SHP77 (cell line): ENCODE measurements at regions not wholly inside any gene's neighbourhood (a gene's known extent, or its start where the extent isn't known, plus 50 kb on each side); places are given as distances from the start of the nearest gene placed in this dataset.
"Not testable (repeated sequence)": the region's sequence is repeated elsewhere in the genome, so short reads cannot be mapped to it uniquely, and the experiment has no call there.

ENCODE experiments used
- DNase-seq, 2 experiments: peaks; one replicate each; lab custom pipeline; 2025; lab: John Stamatoyannopoulos, UW

DNA sequence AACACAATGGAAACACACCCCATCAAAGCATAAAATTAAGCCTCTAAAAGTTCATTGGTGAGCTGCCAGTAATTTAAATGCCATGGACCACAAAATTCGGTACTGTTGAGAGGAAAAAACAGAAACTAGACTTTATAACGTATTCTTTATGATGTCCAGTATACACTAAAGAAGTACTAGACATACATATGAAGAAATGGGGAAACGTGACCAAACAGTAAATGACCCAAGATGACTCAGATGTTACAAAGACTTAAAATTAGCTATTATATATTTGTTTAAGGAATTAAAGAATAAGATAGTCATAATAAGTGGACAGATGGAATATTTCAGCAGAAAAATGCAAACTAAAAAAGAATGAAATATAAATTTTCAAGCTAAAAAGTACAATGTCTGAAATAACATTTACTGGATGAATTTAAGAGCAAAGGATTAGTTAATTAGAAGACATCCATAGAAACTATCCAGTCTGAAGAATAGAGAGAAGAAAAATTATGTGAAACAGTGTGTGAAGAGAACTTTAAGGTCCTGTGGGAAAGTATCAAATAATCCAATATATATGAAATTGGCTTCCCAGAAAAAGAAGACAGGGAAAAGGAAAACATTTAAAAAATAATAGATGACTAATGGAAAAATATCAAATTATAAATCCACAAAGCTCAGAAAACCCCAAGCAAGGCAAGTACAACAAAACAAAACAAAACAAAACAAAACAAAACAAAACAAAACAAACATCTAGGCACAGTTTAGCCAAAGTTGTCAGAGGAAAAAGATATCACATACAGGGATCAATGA is 69.4 kb downstream of the SAMD9 start:
- DNase-seq, result no peak

- no peak for DNase-seq
Observed at GRCh38 chr7:93047514-93048099, 70.2 kb downstream of the SAMD9 start.

DNA sequence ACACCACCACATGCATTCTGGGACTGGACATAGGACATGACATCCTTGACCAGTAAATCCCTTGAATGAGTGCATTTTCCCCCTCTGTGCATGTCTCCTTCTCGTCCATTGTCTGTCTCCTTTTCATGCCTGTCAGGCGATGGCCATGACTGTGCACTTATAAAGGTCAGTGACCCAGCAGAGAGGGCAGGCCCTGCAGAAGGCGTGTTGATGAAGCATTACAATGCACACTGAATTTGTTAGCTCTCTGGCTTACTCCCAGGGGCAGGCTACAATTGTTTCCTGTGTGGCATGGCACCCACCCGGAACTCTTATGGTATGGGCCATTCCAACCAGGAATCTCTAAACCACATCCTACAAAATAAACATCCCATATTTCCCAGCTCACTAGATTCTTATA is 71.1 kb downstream of the SAMD9 start:
- no peak for DNase-seq

- no peak for DNase-seq
Observed at GRCh38 chr7:93044147-93044810, 73.5 kb downstream of the SAMD9 start.

GRCh38 chr7:93043385-93043985 is 74.3 kb downstream of the SAMD9 start:
- DNase-seq, result no peak

DNA sequence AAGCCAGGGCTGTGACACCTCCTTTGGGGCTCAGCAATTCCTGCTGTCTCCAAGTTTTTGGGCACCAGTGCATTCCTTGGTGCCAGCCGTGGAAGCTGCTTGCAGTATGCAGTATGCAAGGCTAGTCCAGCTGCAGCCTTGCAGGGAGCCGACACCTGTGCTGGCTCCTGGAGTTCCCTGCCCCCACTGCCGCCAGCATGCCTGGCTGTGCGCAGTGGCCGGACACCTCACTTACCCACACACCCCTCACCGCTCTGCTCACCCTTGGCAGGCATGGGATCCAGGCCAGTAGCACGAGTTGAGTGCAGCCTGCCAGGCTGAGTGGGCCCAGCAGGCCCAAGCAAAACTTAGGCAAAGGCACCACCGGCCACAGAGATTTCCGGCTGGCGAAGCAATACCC is 77.4 kb downstream of the SAMD9 start:
- DNase-seq, result no peak

- no peak for DNase-seq
Observed at GRCh38 chr7:93039786-93040185, 78.0 kb downstream of the SAMD9 start.

- no peak for DNase-seq
Observed at GRCh38 chr7:93039282-93039681, 78.5 kb downstream of the SAMD9 start.

DNA sequence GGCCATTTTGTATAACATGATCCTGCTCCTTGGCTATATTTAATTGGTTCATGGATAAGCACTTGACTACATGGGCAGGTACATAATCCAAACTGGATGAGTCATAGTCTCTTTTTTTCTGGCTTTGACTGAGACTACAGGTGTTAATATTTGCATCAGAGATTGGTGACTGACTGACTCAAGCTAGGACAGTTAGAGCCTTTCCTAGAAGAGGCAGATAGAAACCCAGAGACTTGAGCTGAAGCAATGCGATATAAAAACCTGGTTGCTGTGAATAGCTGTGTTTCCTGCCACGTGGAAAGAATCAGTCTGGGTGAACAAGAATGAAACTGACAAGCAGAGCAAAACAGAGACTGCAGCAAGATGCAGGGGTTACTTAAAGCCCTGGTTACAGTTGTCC is 81.0 kb downstream of the SAMD9 start:
- no peak for DNase-seq

- no peak for DNase-seq
Observed at GRCh38 chr7:93036149-93036640, 81.6 kb downstream of the SAMD9 start.

GRCh38 chr7:93031795-93032194 is 86.0 kb downstream of the SAMD9 start:
- no peak for DNase-seq

GRCh38 chr7:93030605-93031225 is 87.1 kb downstream of the SAMD9 start:
- no peak for DNase-seq

GRCh38 chr7:93029056-93029455 is 88.7 kb downstream of the SAMD9 start:
- DNase-seq, result no peak

- DNase-seq, result no peak
Observed at GRCh38 chr7:93028610-93029009, 89.2 kb downstream of the SAMD9 start.

- no peak for DNase-seq
Observed at GRCh38 chr7:93027044-93027443, 90.7 kb downstream of the SAMD9 start.

- no peak for DNase-seq
Observed at GRCh38 chr7:93026425-93026824, 91.4 kb downstream of the SAMD9 start.

DNA sequence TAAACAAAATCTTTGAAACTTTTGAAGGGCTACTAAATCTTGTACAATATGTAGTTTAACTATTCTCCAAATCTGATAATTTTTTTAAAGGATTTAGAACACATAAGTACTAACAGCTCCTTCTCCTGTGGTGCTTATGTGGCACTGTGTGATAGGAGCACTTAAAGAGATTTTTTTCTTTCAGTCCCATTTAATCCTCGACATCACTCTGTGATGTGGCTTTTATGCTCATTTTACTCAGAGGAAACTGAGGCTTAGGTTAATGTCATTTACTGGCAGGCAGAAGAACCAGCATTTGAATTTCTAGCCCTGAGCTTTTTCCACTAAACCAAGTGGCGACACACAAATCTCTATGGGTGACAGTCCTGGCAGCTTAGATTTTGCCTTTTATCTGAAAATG is 92.4 kb downstream of the SAMD9 start:
- no peak for DNase-seq

DNA sequence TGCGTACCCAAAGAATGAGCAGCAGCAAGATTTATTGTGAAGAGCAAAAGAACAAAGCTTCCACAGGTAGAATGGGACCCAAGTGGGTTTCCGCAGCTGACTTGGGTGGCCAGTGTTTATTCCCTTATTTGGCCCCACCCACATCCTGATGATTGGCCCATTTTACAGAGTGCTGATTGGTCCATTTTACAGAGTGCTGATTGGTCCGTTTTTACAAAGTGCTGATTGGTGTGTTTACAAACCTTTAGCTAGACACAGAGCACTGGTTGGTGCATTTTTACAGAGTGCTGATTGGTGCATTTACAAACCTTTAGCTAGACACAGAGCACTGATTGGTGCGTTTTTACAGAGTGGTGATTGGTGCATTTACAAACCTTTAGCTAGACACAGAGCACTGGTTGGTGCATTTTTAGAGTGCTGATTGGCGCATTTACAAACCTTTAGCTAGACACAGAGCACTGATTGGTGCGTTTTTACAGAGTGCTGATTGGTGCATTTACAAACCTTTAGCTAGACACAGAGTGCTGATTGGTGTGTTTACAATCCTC is 94.8 kb downstream of the SAMD9 start:
- DNase-seq, result not testable (repeated sequence)

GRCh38 chr7:93021748-93022147 is 96.0 kb downstream of the SAMD9 start:
- no peak for DNase-seq

- no peak for DNase-seq
Observed at GRCh38 chr7:93018716-93019115, 99.1 kb downstream of the SAMD9 start.

- DNase-seq, result no peak
Observed at GRCh38 chr7:93016681-93017381, 100.9 kb downstream of the SAMD9 start.
